Natural killer cell treated with Interleukin-12 subunit alpha and Interleukin-12 subunit beta and Interleukin-15 and Interleukin-18, amount 100 ng/mL, for 72 hours (primary cell): ENCODE measurements at regions not wholly inside any gene's neighbourhood (a gene's known extent, or its start where the extent isn't known, plus 50 kb on each side); places are given as distances from the start of the nearest gene placed in this dataset.
A peak's percentile ranks its signal among the peaks of the same experiment; 100 is the strongest.

Source experiments
- ATAC-seq, 2 donors: fragments of 150-1000 bp; cut with Tn5 transposase in 1 of 2; sonication (Bioruptor Pico), chemical (Tn5 transposase) in 1 of 2; 2 replicates each; pipeline ENCODE4 v1.10.0; 2021
- DNase-seq: peaks from one replicate; pipeline ENCODE4 v3.0.0; 2022; ENCODE audit warnings: low spot score
- H3K27ac Mint-ChIP-seq, 2 donors: 1 replicate in 1 of 2; 2 replicates in 1 of 2; pipeline ENCODE4 v1.8.0; 2022; ENCODE audit warnings: mixed read lengths in 2 of 2, mild to moderate bottlenecking in 1 of 2, moderate library complexity in 1 of 2
- H3K27me3 Mint-ChIP-seq, 2 donors: 1 replicate in 1 of 2; 2 replicates in 1 of 2; pipeline ENCODE4 v1.8.0; 2022; ENCODE audit warnings: mixed read lengths in 2 of 2
- H3K36me3 Mint-ChIP-seq: one replicate; pipeline ENCODE4 v1.8.0; 2022; ENCODE audit warnings: mixed read lengths
- H3K4me1 Mint-ChIP-seq, 2 donors: 1 replicate in 1 of 2; 2 replicates in 1 of 2; pipeline ENCODE4 v1.8.0; 2022; ENCODE audit warnings: low read depth in 2 of 2, mixed read lengths in 2 of 2, mild to moderate bottlenecking in 1 of 2
- H3K4me3 Mint-ChIP-seq: one replicate; pipeline ENCODE4 v1.8.0; 2022; ENCODE audit warnings: mixed read lengths
- H3K9me3 Mint-ChIP-seq: 2 replicates; pipeline ENCODE4 v1.8.0; 2022; ENCODE audit warnings: mixed read lengths

DNA sequence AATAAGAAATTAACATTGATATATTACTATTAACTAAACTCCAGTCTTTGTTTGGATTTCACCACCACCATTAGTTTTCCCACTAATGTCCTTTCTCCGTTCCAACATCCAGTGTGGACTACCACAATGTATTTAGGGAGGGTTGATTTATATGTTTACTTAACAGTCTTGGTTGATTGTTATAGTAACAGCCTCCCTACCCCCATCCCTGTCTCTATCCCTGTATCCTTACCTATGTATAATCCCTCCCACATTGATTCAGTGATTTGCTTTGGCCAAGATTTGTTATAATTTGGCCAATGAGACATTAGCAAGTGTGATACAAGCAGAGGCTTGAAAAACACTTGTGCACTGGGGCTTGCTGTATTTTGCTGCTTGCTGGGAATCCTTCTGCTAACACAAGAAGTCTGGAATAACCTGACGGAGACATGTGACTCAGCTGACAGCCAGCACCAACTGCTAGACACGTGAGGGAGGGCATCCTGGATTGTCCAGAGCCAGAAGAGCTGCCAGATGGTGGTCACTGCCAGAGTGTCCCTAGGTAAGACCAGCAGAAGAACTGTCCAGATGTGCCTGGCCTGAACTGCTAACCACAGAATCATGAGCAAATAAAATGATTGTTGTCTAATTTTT is 51.2 kb upstream of the TCF7 start:
- Mint-ChIP-seq H3K36me3 (no peaks in the 10 kb centered on the region), H3K27me3 (peaks cover 6 to 8% of the 10 kb centered on the region in 2 donors), H3K9me3 (no peaks in the 10 kb centered on the region), H3K4me3 (no peak overlapping the region), H3K4me1 (peaks cover 0 to 2% of the 10 kb centered on the region in 2 donors), H3K27ac (no peak overlapping the region)
- ATAC-seq = no peak
- DNase-seq = no peak

DNA sequence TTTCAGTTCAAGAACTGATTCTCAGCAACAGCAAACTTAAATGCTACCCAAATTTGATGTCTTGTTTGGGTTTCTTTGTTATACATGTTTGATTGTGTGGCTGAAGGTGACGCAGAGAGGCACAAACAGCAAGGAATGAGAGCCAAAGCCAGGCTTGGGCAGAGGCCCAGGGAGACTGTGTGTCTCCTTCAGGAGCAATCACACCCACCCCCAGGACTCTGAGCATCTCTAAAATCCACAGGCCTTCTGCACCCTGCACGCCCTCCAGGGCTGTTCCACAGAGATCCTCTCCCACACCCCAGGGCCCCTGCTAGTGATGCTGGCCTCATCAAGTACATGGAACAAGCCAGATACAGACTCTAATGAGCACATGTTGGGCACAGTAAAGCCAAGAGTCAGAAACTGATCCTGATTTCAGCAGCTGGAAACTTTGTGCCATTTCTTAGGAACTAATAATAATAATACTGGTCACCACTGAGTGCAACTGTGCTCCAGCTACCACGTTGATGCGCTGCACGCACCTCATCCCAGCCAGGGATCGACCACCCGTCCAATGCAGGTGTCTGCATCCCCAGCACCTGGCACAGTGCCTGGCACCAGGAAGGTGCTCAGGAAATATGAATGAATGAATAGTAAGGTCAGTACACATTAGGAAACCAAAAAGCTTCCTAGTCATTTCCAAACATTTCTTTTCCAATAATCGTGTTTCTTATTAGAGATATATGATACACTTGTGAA is 54.6 kb upstream of the TCF7 start:
- ATAC-seq = peak; percentile 32 to 38
- H3K27ac Mint-ChIP-seq = no peak overlapping the region
- H3K27me3 Mint-ChIP-seq = peaks cover 0 to 4% of the 10 kb centered on the region in 2 donors
- H3K9me3 Mint-ChIP-seq = no peaks in the 10 kb centered on the region
- H3K4me3 Mint-ChIP-seq = no peak overlapping the region
- no peak for DNase-seq
- H3K36me3 Mint-ChIP-seq = no peaks in the 10 kb centered on the region
- peaks cover 0 to 1% of the 10 kb centered on the region in 2 donors for H3K4me1 Mint-ChIP-seq

DNA sequence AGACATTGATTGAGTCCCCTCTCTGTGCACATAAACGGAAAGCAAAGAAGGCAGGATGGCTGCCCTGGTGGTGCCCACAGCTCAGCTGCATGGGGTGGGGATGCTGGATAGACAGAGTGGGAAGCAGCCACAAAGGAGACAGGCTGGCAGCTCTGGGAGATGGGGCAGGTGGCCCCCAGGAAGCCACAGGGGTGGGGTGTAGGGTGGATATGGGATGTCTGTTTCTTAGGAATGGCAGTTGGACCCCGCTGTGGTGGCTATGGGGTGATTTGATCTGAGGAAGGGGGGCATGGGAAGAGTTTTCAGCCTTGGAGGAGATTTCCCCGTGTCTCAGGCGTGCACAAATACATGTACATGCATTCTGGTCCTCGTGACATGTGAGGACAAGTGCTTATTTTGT is 50.2 kb upstream of the VDAC1 start:
- Mint-ChIP-seq H3K27ac (no peak overlapping the region), H3K36me3 (no peaks in the 10 kb centered on the region), H3K4me1 (peaks cover 7 to 11% of the 10 kb centered on the region in 2 donors), H3K27me3 (peaks cover 0 to 3% of the 10 kb centered on the region in 2 donors), H3K4me3 (no peak overlapping the region), H3K9me3 (no peaks in the 10 kb centered on the region)
- no peak for ATAC-seq
- DNase-seq = no peak
